Astrocyte (in vitro differentiated cells and primary cell): ENCODE measurements at regions not wholly inside any gene's neighbourhood (a gene's known extent, or its start where the extent isn't known, plus 50 kb on each side); places are given as distances from the start of the nearest gene placed in this dataset.

ENCODE experiments used
- DNase-seq: peaks from one replicate; pipeline ENCODE4 v3.0.0-alpha.2; 2010; ENCODE audit warnings: low read depth
- FAIRE-seq: peaks from 2 replicates; lab custom pipeline; 2011; peaks lifted over from hg19 to GRCh38; lab: Jason Lieb, UNC
- H2AFZ ChIP-seq: 2 replicates; pipeline ENCODE4 v1.6.0; 2012; ENCODE audit warnings: low read depth, low read length, inconsistent platforms
- H3K27ac ChIP-seq: 2 replicates; pipeline ENCODE4 v1.5.1; 2011; ENCODE audit warnings: low read depth, low read length, inconsistent platforms
- H3K27me3 ChIP-seq: 2 replicates; pipeline ENCODE4 v1.6.0; 2011; ENCODE audit warnings: low read length, inconsistent platforms; ENCODE audit not compliant: insufficient read depth
- H3K36me3 ChIP-seq: 2 replicates; pipeline ENCODE4 v1.5.1; 2011; ENCODE audit warnings: low read length, inconsistent platforms; ENCODE audit not compliant: insufficient read depth
- H3K4me1 ChIP-seq: 2 replicates; pipeline ENCODE4 v1.5.1; 2011; ENCODE audit warnings: low read length, inconsistent platforms; ENCODE audit not compliant: insufficient read depth
- H3K4me2 ChIP-seq: 2 replicates; pipeline ENCODE4 v1.6.0; 2012; ENCODE audit warnings: low read length, inconsistent platforms
- H3K4me3 ChIP-seq: 2 replicates; pipeline ENCODE4 v1.5.1; 2011; ENCODE audit warnings: low read depth, mild to moderate bottlenecking, low read length, inconsistent platforms; ENCODE audit not compliant: insufficient read depth
- H3K79me2 ChIP-seq: 2 replicates; pipeline ENCODE4 v1.6.0; 2012; ENCODE audit warnings: mild to moderate bottlenecking, low read length, inconsistent platforms; ENCODE audit not compliant: insufficient read depth
- H3K9ac ChIP-seq: 2 replicates; pipeline ENCODE4 v1.6.0; 2012; ENCODE audit warnings: mild to moderate bottlenecking, low read length, inconsistent platforms
- H3K9me3 ChIP-seq: 2 replicates; pipeline ENCODE4 v1.5.1; 2012; ENCODE audit warnings: low read depth, mild to moderate bottlenecking, low read length, inconsistent platforms; ENCODE audit not compliant: insufficient read depth
- H4K20me1 ChIP-seq: 2 replicates; pipeline ENCODE4 v1.6.0; 2012; ENCODE audit warnings: low read length, inconsistent platforms; ENCODE audit not compliant: insufficient read depth
- H3K27ac Mint-ChIP-seq: one replicate; pipeline ENCODE4 v1.8.0; 2021; ENCODE audit warnings: mild to moderate bottlenecking, mixed read lengths; ENCODE audit not compliant: unreplicated experiment
- H3K27me3 Mint-ChIP-seq: one replicate; pipeline ENCODE4 v1.8.0; 2021; ENCODE audit warnings: low read depth, mixed read lengths; ENCODE audit not compliant: unreplicated experiment
- H3K36me3 Mint-ChIP-seq: one replicate; pipeline ENCODE4 v1.8.0; 2021; ENCODE audit warnings: low read depth, mixed read lengths; ENCODE audit not compliant: unreplicated experiment
- H3K4me1 Mint-ChIP-seq: one replicate; pipeline ENCODE4 v1.8.0; 2021; ENCODE audit warnings: low read depth, mixed read lengths; ENCODE audit not compliant: unreplicated experiment
- H3K4me3 Mint-ChIP-seq: one replicate; pipeline ENCODE4 v1.8.0; 2021; ENCODE audit warnings: mild to moderate bottlenecking, moderate library complexity, mixed read lengths; ENCODE audit not compliant: unreplicated experiment
- H3K9me3 Mint-ChIP-seq: one replicate; pipeline ENCODE4 v1.8.0; 2021; ENCODE audit warnings: mild to moderate bottlenecking, mixed read lengths; ENCODE audit not compliant: unreplicated experiment
- EZH2 ChIP-seq: IDR thresholded peaks from 2 replicates; pipeline ENCODE4 v1.6.1; 2012; ENCODE audit warnings: mild to moderate bottlenecking, low read length, inconsistent platforms; ENCODE audit not compliant: insufficient read depth
- TF ChIP-seq, protein P1 (sequence below): IDR thresholded peaks from 2 replicates; pipeline ENCODE4 v1.5.1; 2011; ENCODE audit warnings: low read depth, mild to moderate bottlenecking, inconsistent platforms, low read length, moderate library complexity; ENCODE audit not compliant: insufficient read depth

DNA sequence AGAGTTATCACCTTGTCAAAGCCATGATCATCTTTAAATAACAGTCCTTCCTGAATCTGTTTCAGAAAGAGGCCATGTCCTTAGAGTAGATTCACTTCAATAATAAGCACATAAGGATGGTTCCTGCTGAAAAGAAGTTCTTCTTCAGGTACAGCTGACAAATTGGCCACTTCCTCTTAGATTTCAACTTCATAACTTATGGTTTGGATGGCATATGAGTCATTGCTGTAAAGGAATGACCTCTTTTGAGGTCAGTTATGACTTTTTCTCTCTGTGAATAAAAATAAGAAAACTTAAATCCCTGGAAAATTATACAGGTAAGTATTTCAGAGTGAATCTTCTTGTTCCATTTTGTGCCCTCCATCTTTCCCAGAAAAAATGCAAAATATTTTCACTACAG, 555.3 kb upstream of the ZNF462 start:
- Histone ChIP-seq H3K36me3 (no peaks in the 10 kb centered on the region), H3K4me3 (no peak overlapping the region), H3K4me2 (no peak overlapping the region), H3K4me1 (no peaks in the 10 kb centered on the region), H4K20me1 (no peaks in the 10 kb centered on the region), H3K27ac (no peak overlapping the region), H2AFZ (no peak overlapping the region), H3K79me2 (no peaks in the 10 kb centered on the region), H3K27me3 (no peaks in the 10 kb centered on the region), H3K9ac (no peak overlapping the region), H3K9me3 (no peaks in the 10 kb centered on the region)
- no peaks in the 10 kb centered on the region for H3K9me3 Mint-ChIP-seq
- DNase-seq (no peak), FAIRE-seq (no peak)
- H3K4me3 Mint-ChIP-seq = no peak overlapping the region
- H3K36me3 Mint-ChIP-seq = peaks cover 2% of the 10 kb centered on the region
- H3K4me1 Mint-ChIP-seq = peaks cover 16% of the 10 kb centered on the region
- no peaks in the 10 kb centered on the region for H3K27me3 Mint-ChIP-seq
- no peak for TF ChIP-seq EZH2
- TF ChIP-seq, protein P1, sequence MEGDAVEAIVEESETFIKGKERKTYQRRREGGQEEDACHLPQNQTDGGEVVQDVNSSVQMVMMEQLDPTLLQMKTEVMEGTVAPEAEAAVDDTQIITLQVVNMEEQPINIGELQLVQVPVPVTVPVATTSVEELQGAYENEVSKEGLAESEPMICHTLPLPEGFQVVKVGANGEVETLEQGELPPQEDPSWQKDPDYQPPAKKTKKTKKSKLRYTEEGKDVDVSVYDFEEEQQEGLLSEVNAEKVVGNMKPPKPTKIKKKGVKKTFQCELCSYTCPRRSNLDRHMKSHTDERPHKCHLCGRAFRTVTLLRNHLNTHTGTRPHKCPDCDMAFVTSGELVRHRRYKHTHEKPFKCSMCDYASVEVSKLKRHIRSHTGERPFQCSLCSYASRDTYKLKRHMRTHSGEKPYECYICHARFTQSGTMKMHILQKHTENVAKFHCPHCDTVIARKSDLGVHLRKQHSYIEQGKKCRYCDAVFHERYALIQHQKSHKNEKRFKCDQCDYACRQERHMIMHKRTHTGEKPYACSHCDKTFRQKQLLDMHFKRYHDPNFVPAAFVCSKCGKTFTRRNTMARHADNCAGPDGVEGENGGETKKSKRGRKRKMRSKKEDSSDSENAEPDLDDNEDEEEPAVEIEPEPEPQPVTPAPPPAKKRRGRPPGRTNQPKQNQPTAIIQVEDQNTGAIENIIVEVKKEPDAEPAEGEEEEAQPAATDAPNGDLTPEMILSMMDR = no peak
- no peak overlapping the region for H3K27ac Mint-ChIP-seq

DNA sequence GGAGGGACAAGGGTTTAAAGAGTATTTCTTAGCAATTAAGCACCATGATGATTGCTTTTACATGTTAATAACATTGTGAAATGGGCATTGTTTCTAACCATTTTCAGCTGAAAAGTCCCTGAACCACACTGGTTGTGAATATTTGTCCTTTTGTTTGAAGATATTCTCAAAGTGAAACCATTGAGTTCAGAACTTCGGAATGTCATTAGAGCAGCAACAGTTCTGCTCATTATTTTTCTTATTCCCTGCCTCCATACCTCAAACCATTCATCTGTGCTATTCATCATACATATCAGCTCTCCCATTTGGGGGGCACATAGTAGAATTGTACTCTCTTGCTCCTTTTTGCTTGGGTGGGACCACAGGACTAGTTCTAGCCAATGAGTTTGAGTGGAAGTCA, 553.0 kb upstream of the ZNF462 start:
- Histone ChIP-seq H3K9ac (no peak overlapping the region), H3K27ac (no peak overlapping the region), H3K36me3 (no peaks in the 10 kb centered on the region), H4K20me1 (no peaks in the 10 kb centered on the region), H3K4me3 (no peak overlapping the region), H2AFZ (no peak overlapping the region), H3K9me3 (no peaks in the 10 kb centered on the region), H3K4me1 (no peaks in the 10 kb centered on the region), H3K79me2 (no peaks in the 10 kb centered on the region), H3K4me2 (no peak overlapping the region), H3K27me3 (no peaks in the 10 kb centered on the region)
- no peak for DNase-seq
- no peaks in the 10 kb centered on the region for H3K27me3 Mint-ChIP-seq
- no peak for FAIRE-seq
- no peak overlapping the region for H3K4me3 Mint-ChIP-seq
- H3K9me3 Mint-ChIP-seq = no peaks in the 10 kb centered on the region
- peak overlapping the region; percentile 21 for H3K27ac Mint-ChIP-seq
- no peaks in the 10 kb centered on the region for H3K36me3 Mint-ChIP-seq
- TF ChIP-seq, protein P1 = no peak
- no peak for TF ChIP-seq EZH2
- peaks cover 30% of the 10 kb centered on the region for H3K4me1 Mint-ChIP-seq

DNA sequence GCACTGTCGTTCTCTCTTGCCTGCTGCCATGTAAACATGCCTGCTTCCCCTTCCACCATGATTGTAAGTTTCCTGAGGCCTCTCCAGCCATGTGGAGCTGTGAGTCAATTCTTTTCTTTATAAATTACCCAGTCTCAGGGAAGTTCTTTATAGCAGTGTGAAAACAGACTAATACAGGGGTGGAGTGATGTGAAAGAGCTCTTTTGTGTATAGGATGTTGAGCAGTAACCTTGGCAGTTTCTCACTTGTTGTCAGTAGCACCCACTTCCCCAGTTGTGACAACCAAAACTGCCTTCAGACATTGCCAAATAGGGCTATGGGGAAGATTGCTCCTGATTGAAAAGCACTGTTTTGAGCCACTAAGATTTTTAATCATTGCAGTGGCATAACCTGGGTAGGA, 552.2 kb upstream of the ZNF462 start:
- H3K9ac ChIP-seq = no peak overlapping the region
- no peak overlapping the region for H3K27ac ChIP-seq
- H3K27me3 ChIP-seq = no peaks in the 10 kb centered on the region
- Mint-ChIP-seq H3K36me3 (no peaks in the 10 kb centered on the region), H3K4me1 (peaks cover 30% of the 10 kb centered on the region), H3K27ac (no peak overlapping the region), H3K27me3 (no peaks in the 10 kb centered on the region), H3K9me3 (no peaks in the 10 kb centered on the region), H3K4me3 (no peak overlapping the region)
- no peaks in the 10 kb centered on the region for H3K36me3 ChIP-seq
- no peaks in the 10 kb centered on the region for H3K79me2 ChIP-seq
- H4K20me1 ChIP-seq = no peaks in the 10 kb centered on the region
- H3K9me3 ChIP-seq = no peaks in the 10 kb centered on the region
- no peak for TF ChIP-seq EZH2
- TF ChIP-seq, protein P1 = no peak
- H3K4me2 ChIP-seq = no peak overlapping the region
- FAIRE-seq = no peak
- H3K4me3 ChIP-seq = no peak overlapping the region
- H3K4me1 ChIP-seq = no peaks in the 10 kb centered on the region
- H2AFZ ChIP-seq = no peak overlapping the region
- DNase-seq = no peak
